ENCODE measurements at regions not wholly inside any gene's neighbourhood (a gene's known extent, or its start where the extent isn't known, plus 50 kb on each side); places are given as distances from the start of the nearest gene placed in this dataset.
A peak's percentile ranks its signal among the peaks of the same experiment; 100 is the strongest.

GRCh38 chr9:12922224-12922866, 147.5 kb downstream of the LURAP1L start:
- peak; percentile 3 for DNase-seq (ENCODE audit: low read depth)
- TF ChIP-seq CTCF (conservative IDR thresholded peaks at IDR 0.05; ENCODE audit: control insufficient read depth, insufficient read depth, low read depth, low read length) = no peak
- H3K4me3 ChIP-seq (ENCODE audit: control insufficient read depth, low read depth, low read length) = no peak overlapping the region

- peak; percentile 98 for DNase-seq (ENCODE audit: low read depth)
- no peak for TF ChIP-seq CTCF (conservative IDR thresholded peaks at IDR 0.05; ENCODE audit: control insufficient read depth, insufficient read depth, low read depth, low read length)
- no peak overlapping the region for H3K4me3 ChIP-seq (ENCODE audit: control insufficient read depth, low read depth, low read length)
Observed at GRCh38 chr9:12923468-12924009, 148.7 kb downstream of the LURAP1L start.

- TF ChIP-seq CTCF (conservative IDR thresholded peaks at IDR 0.05; ENCODE audit: control insufficient read depth, insufficient read depth, low read depth, low read length) = no peak
- H3K4me3 ChIP-seq (ENCODE audit: control insufficient read depth, low read depth, low read length) = no peak overlapping the region
- peak; percentile 34 for DNase-seq (ENCODE audit: low read depth)
Observed at GRCh38 chr9:12930906-12931305, 156.1 kb downstream of the LURAP1L start.

- DNase-seq (ENCODE audit: low read depth) = peak; percentile 60
- H3K4me3 ChIP-seq (ENCODE audit: control insufficient read depth, low read depth, low read length) = no peak overlapping the region
Observed at GRCh38 chr9:12933957-12934356, 159.1 kb downstream of the LURAP1L start.

GRCh38 chr9:12934545-12935272, 159.9 kb downstream of the LURAP1L start:
- no peak overlapping the region for H3K4me3 ChIP-seq (ENCODE audit: control insufficient read depth, low read depth, low read length)
- TF ChIP-seq CTCF (conservative IDR thresholded peaks at IDR 0.05; ENCODE audit: control insufficient read depth, insufficient read depth, low read depth, low read length) = no peak
- no peak for DNase-seq (ENCODE audit: low read depth)

More at GRCh38 chr9:12933957-12934356, 159.1 kb downstream of the LURAP1L start:
- TF ChIP-seq CTCF (conservative IDR thresholded peaks at IDR 0.05; ENCODE audit: control insufficient read depth, insufficient read depth, low read depth, low read length) = no peak

- H3K4me3 ChIP-seq (ENCODE audit: control insufficient read depth, low read depth, low read length) = no peak overlapping the region
- no peak for TF ChIP-seq CTCF (conservative IDR thresholded peaks at IDR 0.05; ENCODE audit: control insufficient read depth, insufficient read depth, low read depth, low read length)
- peak; percentile 76 for DNase-seq (ENCODE audit: low read depth)
Observed at GRCh38 chr9:12935714-12936113, 160.9 kb downstream of the LURAP1L start.
